HepG2 (cell line): ENCODE measurements at regions not wholly inside any gene's neighbourhood (a gene's known extent, or its start where the extent isn't known, plus 50 kb on each side); places are given as distances from the start of the nearest gene placed in this dataset.

Source experiments
- CREB1 ChIP-seq, 2 experiments: fragments of 450-650 bp in 1 of 2; IDR thresholded peaks; 2 replicates each; pipeline ENCODE4 v1.6.1; 2016 to 2017; ENCODE audit warnings: control low read depth in 1 of 2, mild to moderate bottlenecking in 1 of 2, missing compliant biosample characterization in 1 of 2, missing genetic modification characterization in 1 of 2
- EED ChIP-seq: sonication (generic); formaldehyde crosslinking; IDR thresholded peaks from 2 replicates; pipeline ENCODE4 v1.5.0; 2020; ENCODE audit warnings: mild to moderate bottlenecking, missing genetic modification reagents
- KMT2A ChIP-seq: sonication (generic); formaldehyde crosslinking; IDR thresholded peaks from 2 replicates; pipeline ENCODE4 v1.4.0; 2020; ENCODE audit warnings: missing genetic modification reagents
- MTA3 ChIP-seq: sonication (generic); formaldehyde crosslinking; IDR thresholded peaks from 2 replicates; pipeline ENCODE4 v1.4.0; 2020; ENCODE audit warnings: missing genetic modification reagents
- ZNF235 ChIP-seq: sonication (generic); formaldehyde crosslinking; IDR thresholded peaks from 2 replicates; pipeline ENCODE4 v1.8.1; 2023; ENCODE audit warnings: mild to moderate bottlenecking, missing genetic modification reagents, borderline replicate concordance
- TF ChIP-seq, protein P1 (sequence below): sonication (generic); formaldehyde crosslinking; IDR thresholded peaks from 2 replicates; pipeline ENCODE4 v1.5.0; 2020; ENCODE audit warnings: mild to moderate bottlenecking, missing genetic modification reagents
- TF ChIP-seq, protein P2 (sequence below): sonication (generic); formaldehyde crosslinking; IDR thresholded peaks from 2 replicates; pipeline ENCODE4 v1.5.0; 2020; ENCODE audit warnings: mild to moderate bottlenecking, missing genetic modification reagents, moderate library complexity
- TF ChIP-seq, protein P3 (sequence below), 2 experiments: IDR thresholded peaks; 2 replicates each; pipeline ENCODE4 v1.6.1; 2011 to 2012; ENCODE audit warnings: low read length in 2 of 2, borderline replicate concordance in 1 of 2, low read depth in 1 of 2, mild to moderate bottlenecking in 1 of 2, moderate library complexity in 1 of 2

DNA sequence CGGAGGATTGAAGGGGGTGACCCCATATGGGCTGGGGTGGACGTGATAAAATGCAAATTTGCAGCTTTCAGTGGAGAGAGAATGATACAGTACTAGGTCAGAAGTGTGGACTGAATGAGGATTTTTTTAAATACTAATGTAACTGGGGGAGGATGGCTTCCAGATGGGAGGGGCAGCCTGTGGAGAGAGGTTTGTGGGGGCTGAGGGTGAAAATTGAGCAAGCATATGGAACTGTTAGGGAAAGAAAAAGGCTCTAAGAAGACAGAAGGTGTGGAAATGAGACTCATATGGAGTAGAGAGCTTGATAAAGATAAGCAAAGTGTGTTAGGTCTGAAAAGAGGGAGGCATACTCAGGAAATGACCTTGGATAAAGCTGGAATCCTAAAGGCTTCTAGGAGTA lies 926.4 kb downstream of the IGSF11 start:
- TF ChIP-seq, protein P1, sequence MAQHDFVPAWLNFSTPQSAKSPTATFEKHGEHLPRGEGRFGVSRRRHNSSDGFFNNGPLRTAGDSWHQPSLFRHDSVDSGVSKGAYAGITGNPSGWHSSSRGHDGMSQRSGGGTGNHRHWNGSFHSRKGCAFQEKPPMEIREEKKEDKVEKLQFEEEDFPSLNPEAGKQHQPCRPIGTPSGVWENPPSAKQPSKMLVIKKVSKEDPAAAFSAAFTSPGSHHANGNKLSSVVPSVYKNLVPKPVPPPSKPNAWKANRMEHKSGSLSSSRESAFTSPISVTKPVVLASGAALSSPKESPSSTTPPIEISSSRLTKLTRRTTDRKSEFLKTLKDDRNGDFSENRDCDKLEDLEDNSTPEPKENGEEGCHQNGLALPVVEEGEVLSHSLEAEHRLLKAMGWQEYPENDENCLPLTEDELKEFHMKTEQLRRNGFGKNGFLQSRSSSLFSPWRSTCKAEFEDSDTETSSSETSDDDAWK, result no peak
- TF ChIP-seq, protein P2, sequence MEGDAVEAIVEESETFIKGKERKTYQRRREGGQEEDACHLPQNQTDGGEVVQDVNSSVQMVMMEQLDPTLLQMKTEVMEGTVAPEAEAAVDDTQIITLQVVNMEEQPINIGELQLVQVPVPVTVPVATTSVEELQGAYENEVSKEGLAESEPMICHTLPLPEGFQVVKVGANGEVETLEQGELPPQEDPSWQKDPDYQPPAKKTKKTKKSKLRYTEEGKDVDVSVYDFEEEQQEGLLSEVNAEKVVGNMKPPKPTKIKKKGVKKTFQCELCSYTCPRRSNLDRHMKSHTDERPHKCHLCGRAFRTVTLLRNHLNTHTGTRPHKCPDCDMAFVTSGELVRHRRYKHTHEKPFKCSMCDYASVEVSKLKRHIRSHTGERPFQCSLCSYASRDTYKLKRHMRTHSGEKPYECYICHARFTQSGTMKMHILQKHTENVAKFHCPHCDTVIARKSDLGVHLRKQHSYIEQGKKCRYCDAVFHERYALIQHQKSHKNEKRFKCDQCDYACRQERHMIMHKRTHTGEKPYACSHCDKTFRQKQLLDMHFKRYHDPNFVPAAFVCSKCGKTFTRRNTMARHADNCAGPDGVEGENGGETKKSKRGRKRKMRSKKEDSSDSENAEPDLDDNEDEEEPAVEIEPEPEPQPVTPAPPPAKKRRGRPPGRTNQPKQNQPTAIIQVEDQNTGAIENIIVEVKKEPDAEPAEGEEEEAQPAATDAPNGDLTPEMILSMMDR (CRISPR knock-in tag), result no peak
- no peak for TF ChIP-seq ZNF235 (CRISPR knock-in tag)
- TF ChIP-seq MTA3 (CRISPR knock-in tag), result no peak
- TF ChIP-seq KMT2A (CRISPR knock-in tag), result no peak
- TF ChIP-seq, protein P3, sequence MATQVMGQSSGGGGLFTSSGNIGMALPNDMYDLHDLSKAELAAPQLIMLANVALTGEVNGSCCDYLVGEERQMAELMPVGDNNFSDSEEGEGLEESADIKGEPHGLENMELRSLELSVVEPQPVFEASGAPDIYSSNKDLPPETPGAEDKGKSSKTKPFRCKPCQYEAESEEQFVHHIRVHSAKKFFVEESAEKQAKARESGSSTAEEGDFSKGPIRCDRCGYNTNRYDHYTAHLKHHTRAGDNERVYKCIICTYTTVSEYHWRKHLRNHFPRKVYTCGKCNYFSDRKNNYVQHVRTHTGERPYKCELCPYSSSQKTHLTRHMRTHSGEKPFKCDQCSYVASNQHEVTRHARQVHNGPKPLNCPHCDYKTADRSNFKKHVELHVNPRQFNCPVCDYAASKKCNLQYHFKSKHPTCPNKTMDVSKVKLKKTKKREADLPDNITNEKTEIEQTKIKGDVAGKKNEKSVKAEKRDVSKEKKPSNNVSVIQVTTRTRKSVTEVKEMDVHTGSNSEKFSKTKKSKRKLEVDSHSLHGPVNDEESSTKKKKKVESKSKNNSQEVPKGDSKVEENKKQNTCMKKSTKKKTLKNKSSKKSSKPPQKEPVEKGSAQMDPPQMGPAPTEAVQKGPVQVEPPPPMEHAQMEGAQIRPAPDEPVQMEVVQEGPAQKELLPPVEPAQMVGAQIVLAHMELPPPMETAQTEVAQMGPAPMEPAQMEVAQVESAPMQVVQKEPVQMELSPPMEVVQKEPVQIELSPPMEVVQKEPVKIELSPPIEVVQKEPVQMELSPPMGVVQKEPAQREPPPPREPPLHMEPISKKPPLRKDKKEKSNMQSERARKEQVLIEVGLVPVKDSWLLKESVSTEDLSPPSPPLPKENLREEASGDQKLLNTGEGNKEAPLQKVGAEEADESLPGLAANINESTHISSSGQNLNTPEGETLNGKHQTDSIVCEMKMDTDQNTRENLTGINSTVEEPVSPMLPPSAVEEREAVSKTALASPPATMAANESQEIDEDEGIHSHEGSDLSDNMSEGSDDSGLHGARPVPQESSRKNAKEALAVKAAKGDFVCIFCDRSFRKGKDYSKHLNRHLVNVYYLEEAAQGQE (IDR thresholded peaks at IDR 0.05; ENCODE audit: borderline replicate concordance in 1 of 2, low read depth in 1 of 2, low read length in 2 of 2), result no peak
- no peak for TF ChIP-seq CREB1 (IDR thresholded peaks at IDR 0.05)
- no peak for TF ChIP-seq CREB1 (CRISPR knock-in tag; IDR thresholded peaks at IDR 0.05)
- no peak for TF ChIP-seq EED (CRISPR knock-in tag)
